B cell (primary cell): ENCODE measurements at regions not wholly inside any gene's neighbourhood (a gene's known extent, or its start where the extent isn't known, plus 50 kb on each side); places are given as distances from the start of the nearest gene placed in this dataset.

Experiments
- ATAC-seq: fragments of 200-7000 bp; cut with Tn5 transposase; one replicate; pipeline ENCODE4 v1.10.0; 2021; ENCODE audit warnings: low read depth, mild to moderate bottlenecking, moderate number of reproducible peaks, moderate library complexity
- CTCF ChIA-PET: fragments of 350-600 bp; sonication (Branson Sonifier 250); formaldehyde crosslinking; loops from one replicate; lab custom pipeline; 2021; ENCODE audit warnings: antibody characterized with exemption, inconsistent platforms; lab: Charles Lee
- POLR2A ChIA-PET: fragments of 350-600 bp; sonication (Branson Sonifier 250); formaldehyde crosslinking; loops from one replicate; lab custom pipeline; 2021; ENCODE audit warnings: antibody characterized with exemption; lab: Charles Lee
- DNase-seq: peaks from one replicate; pipeline ENCODE4 v3.0.0; 2013
- H2AFZ ChIP-seq: 2 replicates; pipeline ENCODE4 v1.6.1; 2012; ENCODE audit warnings: mild to moderate bottlenecking, low read depth, low read length; ENCODE audit not compliant: insufficient read depth, poor library complexity, severe bottlenecking
- H3K27ac ChIP-seq, 2 donors: 1 replicate in 1 of 2; 2 replicates in 1 of 2; pipeline ENCODE4 v1.5.1; 2012 to 2013; ENCODE audit warnings: low read length in 2 of 2, mild to moderate bottlenecking in 2 of 2, moderate library complexity in 1 of 2
- H3K27me3 ChIP-seq, 4 experiments: fragments of 200-600 bp in 1 of 4; sonication (generic) in 1 of 4; replicated peaks in 1 of 4; 1 replicate in 2 of 4; 2 replicates in 2 of 4; pipeline versions ENCODE4 v1.6.1 to v1.7.0; 2013 to 2016; ENCODE audit warnings: low read length in 3 of 4, mild to moderate bottlenecking in 2 of 4, mixed read lengths in 1 of 4, moderate library complexity in 1 of 4; ENCODE audit not compliant: insufficient read depth in 4 of 4, control insufficient read depth in 3 of 4; ENCODE audit errors: control extremely low read depth in 1 of 4
- H3K36me3 ChIP-seq, 2 experiments: replicated peaks in 1 of 2; 1 replicate in 1 of 2; 2 replicates in 1 of 2; pipeline versions ENCODE4 v1.6.1 to v1.7.1; 2013; ENCODE audit warnings: low read length in 1 of 2; ENCODE audit not compliant: insufficient read depth in 2 of 2, control insufficient read depth in 1 of 2; ENCODE audit errors: control extremely low read depth in 1 of 2, extremely low read depth in 1 of 2
- H3K4me1 ChIP-seq, 2 donors: fragments of 200-600 bp in 1 of 2; sonication (generic) in 1 of 2; 1 replicate in 1 of 2; 2 replicates in 1 of 2; pipeline versions ENCODE4 v1.5.1 to v1.6.1; 2013 to 2017; ENCODE audit warnings: low read length in 2 of 2; ENCODE audit not compliant: control insufficient read depth in 2 of 2, insufficient read depth in 2 of 2
- H3K4me2 ChIP-seq: replicated peaks from 2 replicates; pipeline ENCODE3; 2012; ENCODE audit warnings: mild to moderate bottlenecking, low read depth, low read length; ENCODE audit not compliant: poor library complexity, severe bottlenecking
- H3K4me3 ChIP-seq, 5 experiments: fragments of 200-600 bp in 1 of 5; sonication (generic) in 1 of 5; 1 replicate in 3 of 5; 2 replicates in 2 of 5; pipeline versions ENCODE4 v1.5.1 to v1.7.0; 2011 to 2016; ENCODE audit warnings: low read length in 4 of 5, mild to moderate bottlenecking in 4 of 5, low read depth in 2 of 5, control low read depth in 1 of 5, moderate library complexity in 1 of 5; ENCODE audit not compliant: insufficient read depth in 1 of 5; ENCODE audit errors: control extremely low read depth in 1 of 5, extremely low read depth in 1 of 5
- H3K79me2 ChIP-seq: fragments of 200-600 bp; sonication (generic); one replicate; pipeline ENCODE4 v1.6.0; 2016; ENCODE audit warnings: low read length; ENCODE audit not compliant: control insufficient read depth, insufficient read depth
- H3K9ac ChIP-seq: fragments of 200-600 bp; sonication (generic); 2 replicates; pipeline ENCODE4 v1.6.1; 2017; ENCODE audit warnings: mild to moderate bottlenecking, low read length, moderate library complexity
- H3K9me3 ChIP-seq, 3 donors: one replicate each; pipeline versions ENCODE4 v1.6.1 to v1.7.1; 2013; ENCODE audit warnings: low read length in 2 of 3; ENCODE audit not compliant: control insufficient read depth in 2 of 3, insufficient read depth in 1 of 3; ENCODE audit errors: control extremely low read depth in 1 of 3
- H4K20me1 ChIP-seq: 2 replicates; pipeline ENCODE4 v1.6.0; 2012; ENCODE audit warnings: mild to moderate bottlenecking, low read length; ENCODE audit not compliant: insufficient read depth, control insufficient read depth, poor library complexity, severe bottlenecking
- H3K27ac Mint-ChIP-seq: one replicate; pipeline ENCODE4 v1.8.0; 2021; ENCODE audit warnings: mixed read lengths
- H3K27me3 Mint-ChIP-seq: one replicate; pipeline ENCODE4 v1.8.0; 2021; ENCODE audit warnings: mixed read lengths
- H3K4me1 Mint-ChIP-seq: one replicate; pipeline ENCODE4 v1.8.0; 2021; ENCODE audit warnings: mixed read lengths
- H3K4me3 Mint-ChIP-seq: one replicate; pipeline ENCODE4 v1.8.0; 2021; ENCODE audit warnings: mixed read lengths
- H3K9me3 Mint-ChIP-seq: one replicate; pipeline ENCODE4 v1.8.0; 2022; ENCODE audit warnings: mixed read lengths; ENCODE audit not compliant: insufficient read depth
- EZH2 ChIP-seq: IDR thresholded peaks from 2 replicates; pipeline ENCODE4 v1.6.1; 2012; ENCODE audit warnings: borderline replicate concordance, low read depth, mild to moderate bottlenecking, moderate library complexity, low read length; ENCODE audit not compliant: insufficient read depth, poor library complexity, severe bottlenecking
- WGBS: methylation state at CpG from one replicate; pipeline ENCODE4 v1.1.5; 2013; ENCODE audit warnings: missing lambda C conversion rate; ENCODE audit not compliant: insufficient coverage; 5-methylcytosine and 5-hydroxymethylcytosine counted together
- intact Hi-C: fragments of 100-400 bp; cut with micrococcal nuclease; formaldehyde crosslinking; loops from one replicate; pipeline ENCODE4 v1.10.0; 2022
- TF ChIP-seq, protein P1 (sequence below): fragments of 200-600 bp; IDR thresholded peaks from one replicate; pipeline ENCODE4 v1.8.0; 2022; ENCODE audit warnings: antibody characterized with exemption, mild to moderate bottlenecking

DNA sequence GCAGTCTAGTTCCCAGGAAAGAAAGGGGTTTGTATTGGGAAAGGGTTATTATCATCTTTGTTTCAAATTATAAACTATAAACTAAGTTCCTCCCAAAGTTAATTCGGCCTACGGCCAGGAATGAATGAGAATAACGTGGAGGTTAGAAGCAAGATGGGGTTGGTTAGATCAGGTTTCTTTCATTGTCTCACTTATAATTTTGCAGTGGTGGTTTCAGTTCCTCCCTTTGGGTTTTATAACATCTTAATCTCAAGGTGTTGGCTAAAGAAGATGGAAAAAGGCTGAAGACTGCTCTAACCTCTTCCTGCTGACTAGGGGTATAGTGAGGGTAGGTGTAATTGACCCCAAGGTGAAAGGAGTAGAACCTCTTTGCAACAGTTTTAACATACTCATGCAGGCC, 1050.7 kb downstream of the OTOL1 start:
- ChIA-PET POLR2A (no interaction called here), CTCF (no interaction called here)
- ATAC-seq (no peak), DNase-seq (no peak)
- H3K4me2 ChIP-seq = no peak overlapping the region
- H3K4me3 Mint-ChIP-seq = no peak overlapping the region
- H2AFZ ChIP-seq = no peak overlapping the region
- no peaks in the 10 kb centered on the region for H3K27me3 ChIP-seq
- H3K36me3 ChIP-seq = no peaks in the 10 kb centered on the region
- H4K20me1 ChIP-seq = no peaks in the 10 kb centered on the region
- no peaks in the 10 kb centered on the region for H3K79me2 ChIP-seq
- H3K4me1 Mint-ChIP-seq = no peaks in the 10 kb centered on the region
- WGBS = 100% methylated on average over 1 of the region's 3 CpGs
- H3K4me3 ChIP-seq = no peak overlapping the region
- intact Hi-C loops = no loop called here
- H3K4me1 ChIP-seq = no peaks in the 10 kb centered on the region
- TF ChIP-seq, protein P1, sequence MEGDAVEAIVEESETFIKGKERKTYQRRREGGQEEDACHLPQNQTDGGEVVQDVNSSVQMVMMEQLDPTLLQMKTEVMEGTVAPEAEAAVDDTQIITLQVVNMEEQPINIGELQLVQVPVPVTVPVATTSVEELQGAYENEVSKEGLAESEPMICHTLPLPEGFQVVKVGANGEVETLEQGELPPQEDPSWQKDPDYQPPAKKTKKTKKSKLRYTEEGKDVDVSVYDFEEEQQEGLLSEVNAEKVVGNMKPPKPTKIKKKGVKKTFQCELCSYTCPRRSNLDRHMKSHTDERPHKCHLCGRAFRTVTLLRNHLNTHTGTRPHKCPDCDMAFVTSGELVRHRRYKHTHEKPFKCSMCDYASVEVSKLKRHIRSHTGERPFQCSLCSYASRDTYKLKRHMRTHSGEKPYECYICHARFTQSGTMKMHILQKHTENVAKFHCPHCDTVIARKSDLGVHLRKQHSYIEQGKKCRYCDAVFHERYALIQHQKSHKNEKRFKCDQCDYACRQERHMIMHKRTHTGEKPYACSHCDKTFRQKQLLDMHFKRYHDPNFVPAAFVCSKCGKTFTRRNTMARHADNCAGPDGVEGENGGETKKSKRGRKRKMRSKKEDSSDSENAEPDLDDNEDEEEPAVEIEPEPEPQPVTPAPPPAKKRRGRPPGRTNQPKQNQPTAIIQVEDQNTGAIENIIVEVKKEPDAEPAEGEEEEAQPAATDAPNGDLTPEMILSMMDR = no peak
- no peak for TF ChIP-seq EZH2
- no peaks in the 10 kb centered on the region for H3K9me3 ChIP-seq
- H3K9me3 Mint-ChIP-seq = peaks cover 5% of the 10 kb centered on the region
- no peak overlapping the region for H3K27ac Mint-ChIP-seq
- H3K9ac ChIP-seq = no peak overlapping the region
- no peaks in the 10 kb centered on the region for H3K27me3 Mint-ChIP-seq
- H3K27ac ChIP-seq = no peak overlapping the region

DNA sequence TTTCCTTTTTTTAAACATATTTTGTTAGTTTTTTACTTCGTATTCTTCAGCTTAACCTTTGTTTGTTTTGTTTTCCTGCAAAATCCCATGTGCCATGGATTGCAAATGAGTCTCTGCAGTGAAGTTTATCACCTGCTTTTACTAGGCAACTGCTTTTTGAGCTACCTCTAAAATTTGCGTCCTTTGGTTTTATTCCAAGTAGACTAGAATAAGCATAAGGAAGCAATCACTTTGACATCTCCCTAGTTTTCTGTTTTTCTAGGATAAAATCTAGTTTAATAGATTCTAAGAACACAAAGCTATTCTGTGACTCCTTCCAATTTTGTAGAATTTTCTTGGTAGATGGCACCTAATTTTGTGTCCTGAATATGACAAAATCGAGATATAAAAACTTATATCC, 1059.2 kb downstream of the OTOL1 start:
- TF ChIP-seq, protein P1 = no peak
- TF ChIP-seq EZH2 = no peak
- DNase-seq = no peak
- Histone ChIP-seq H2AFZ (no peak overlapping the region), H3K4me2 (no peak overlapping the region), H3K36me3 (no peaks in the 10 kb centered on the region), H3K27me3 (no peaks in the 10 kb centered on the region), H3K4me3 (no peak overlapping the region), H3K27ac (no peak overlapping the region), H3K79me2 (no peaks in the 10 kb centered on the region), H3K9me3 (no peaks in the 10 kb centered on the region), H4K20me1 (no peaks in the 10 kb centered on the region), H3K9ac (no peak overlapping the region), H3K4me1 (no peaks in the 10 kb centered on the region)
- Mint-ChIP-seq H3K9me3 (peaks cover 2% of the 10 kb centered on the region), H3K4me1 (no peaks in the 10 kb centered on the region), H3K4me3 (no peak overlapping the region), H3K27me3 (no peaks in the 10 kb centered on the region), H3K27ac (no peak overlapping the region)
- ChIA-PET CTCF (no interaction called here), POLR2A (no interaction called here)
- intact Hi-C loops = no loop called here
- WGBS = no CpG with 5 or more reads among the region's 3 CpGs
- no peak for ATAC-seq
